ENCODE measurements at regions not wholly inside any gene's neighbourhood (a gene's known extent, or its start where the extent isn't known, plus 50 kb on each side); places are given as distances from the start of the nearest gene placed in this dataset.

DNA sequence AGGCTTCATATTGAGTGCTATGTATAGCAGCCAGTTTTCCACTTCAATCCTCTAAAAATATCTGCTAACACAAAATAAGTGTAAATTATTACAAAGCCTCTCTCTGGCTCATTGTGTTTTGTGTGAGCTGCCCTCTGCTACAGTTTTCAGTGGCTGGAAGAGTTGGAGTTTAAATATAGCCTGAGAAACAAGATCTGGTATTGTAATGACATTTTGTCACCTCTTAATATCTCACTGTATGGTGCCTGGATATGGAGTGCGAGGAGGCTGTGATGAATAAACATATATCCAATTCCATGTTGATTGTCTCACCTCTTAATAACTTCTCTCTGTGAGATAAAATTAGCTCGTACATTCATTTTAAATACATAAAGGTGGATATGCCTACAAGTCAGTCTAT is 269.7 kb downstream of the FLRT2 start:
- no peak for DNase-seq

DNA sequence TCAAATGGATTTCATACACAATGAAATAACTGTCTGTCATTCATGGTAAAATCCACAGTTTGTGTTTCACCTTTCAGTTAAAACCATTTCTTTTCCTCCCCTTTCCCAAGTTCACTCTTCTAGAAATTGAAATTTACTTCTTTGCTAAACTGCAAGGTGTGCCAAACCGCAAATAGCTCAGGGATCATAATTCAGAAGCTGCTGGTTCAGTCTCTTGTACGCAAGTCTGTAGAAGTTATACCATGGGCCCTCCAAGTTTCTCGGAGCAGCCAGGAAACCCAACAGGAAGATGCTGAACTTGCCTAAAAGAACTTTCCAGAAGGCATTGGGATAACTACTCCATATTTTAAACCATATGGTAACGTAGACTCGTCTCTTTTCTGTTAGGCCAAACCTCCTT is 268.9 kb downstream of the FLRT2 start:
- no peak for DNase-seq

DNA sequence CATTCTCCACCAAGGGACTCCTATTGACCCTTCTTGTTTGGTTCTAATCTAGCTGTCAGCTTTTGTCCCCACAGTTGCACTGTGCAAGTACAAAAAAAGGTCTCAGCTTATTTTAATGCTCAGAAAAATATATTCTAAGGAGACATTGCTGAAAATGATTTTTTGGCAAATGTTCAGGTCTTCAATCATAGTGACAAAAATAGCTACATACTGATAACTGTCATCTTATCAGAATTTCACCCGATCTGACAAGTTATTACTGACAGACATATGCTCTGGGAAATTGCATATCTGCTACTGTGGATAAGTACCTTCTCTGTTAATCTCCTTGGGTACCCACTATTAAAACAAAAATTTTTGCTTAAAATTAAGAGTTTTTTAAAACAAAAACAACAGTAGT is 263.6 kb downstream of the FLRT2 start:
- no peak for DNase-seq

DNA sequence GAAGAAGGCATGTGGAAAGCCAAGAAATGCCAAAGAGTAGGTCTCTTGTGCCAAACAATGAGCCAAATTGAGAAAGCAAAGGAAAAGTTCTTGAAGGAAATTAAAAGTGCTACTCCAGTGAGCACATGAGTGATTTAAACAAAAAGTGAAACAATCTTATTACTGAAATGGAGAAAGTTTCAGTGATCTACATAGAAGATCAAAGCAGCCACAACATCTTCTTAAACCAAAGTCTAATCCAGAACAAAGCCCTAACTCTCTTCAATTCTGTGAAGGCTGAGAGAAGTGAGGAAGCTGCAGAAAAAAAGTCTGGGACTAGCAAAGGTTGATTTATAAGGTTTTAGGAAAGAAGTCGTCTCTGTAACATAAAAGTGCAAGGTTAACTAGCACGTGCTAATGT is 259.6 kb downstream of the FLRT2 start:
- no peak for DNase-seq

DNA sequence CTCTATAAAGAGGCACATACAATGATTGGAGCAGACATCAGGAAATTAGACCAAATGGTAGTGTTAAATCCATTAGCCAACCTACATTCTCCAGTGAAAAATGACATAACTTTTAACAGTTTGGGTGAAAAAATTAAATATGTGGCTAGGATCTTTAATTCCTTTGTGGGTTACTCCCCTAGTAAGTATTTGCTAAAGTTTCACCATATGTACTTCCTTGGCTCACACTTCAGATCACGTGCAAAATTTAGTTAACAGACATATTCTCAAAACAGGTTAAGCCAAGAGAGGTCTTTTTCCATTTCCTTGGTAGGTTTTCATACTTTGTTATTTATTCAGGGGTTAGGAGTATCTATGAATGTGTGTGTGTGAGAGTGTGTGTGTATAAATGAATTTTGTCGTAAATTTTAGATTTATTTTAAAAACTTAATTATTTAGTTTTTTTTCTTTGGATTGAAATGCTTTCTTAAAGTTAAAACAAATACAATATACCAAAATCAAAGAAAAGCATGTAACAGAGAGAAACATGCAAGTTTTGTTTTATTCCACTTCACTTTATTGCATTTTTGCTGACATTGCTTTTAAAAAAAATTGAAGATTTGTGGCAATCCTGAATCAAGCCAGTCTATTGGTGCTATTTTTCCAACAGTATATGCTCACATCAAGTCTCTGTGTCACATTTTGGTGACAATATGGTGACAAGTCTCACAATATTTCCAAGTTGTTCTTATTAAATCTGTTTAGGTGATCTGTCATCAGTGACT is 258.7 kb downstream of the FLRT2 start:
- no peak for DNase-seq

DNA sequence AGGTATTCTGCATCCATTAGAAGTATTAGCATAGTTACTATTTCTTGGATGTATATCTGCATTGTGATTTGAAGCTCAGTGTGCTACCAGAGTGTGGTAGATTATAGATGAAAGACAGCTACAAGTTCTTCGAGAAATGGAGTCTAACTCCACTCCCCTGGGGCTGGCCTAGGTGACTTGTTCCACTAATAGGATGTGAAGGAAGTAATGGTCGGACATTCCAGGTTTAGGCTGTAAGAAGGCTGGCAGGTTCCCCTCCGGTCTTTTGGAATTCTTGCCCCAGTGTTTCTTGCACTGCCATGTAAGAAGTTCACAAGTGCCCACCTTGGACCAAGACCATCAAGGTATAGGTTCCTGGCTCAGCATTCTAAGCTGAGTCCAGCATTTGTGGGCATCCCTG is 236.4 kb downstream of the FLRT2 start:
- no peak for DNase-seq

DNA sequence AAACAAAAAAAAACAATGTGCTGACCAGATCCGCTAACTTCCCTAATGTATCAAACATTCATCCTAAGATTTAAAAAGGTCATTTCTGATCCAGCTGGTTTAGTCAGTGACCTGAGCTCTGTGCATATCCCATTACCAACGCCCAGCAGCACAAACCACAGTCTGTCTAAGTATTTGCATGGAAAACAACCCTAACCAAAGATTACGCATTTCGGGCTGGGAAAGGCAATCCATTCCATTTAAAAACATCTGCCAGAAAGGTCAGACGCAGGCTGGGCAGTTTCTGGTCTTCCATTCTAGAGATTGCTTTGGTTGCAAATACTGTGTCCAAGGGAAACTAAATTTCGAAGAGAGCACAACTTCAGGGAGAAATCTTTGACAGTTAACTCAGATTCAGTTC is 234.9 kb downstream of the FLRT2 start:
- no peak for DNase-seq

DNA sequence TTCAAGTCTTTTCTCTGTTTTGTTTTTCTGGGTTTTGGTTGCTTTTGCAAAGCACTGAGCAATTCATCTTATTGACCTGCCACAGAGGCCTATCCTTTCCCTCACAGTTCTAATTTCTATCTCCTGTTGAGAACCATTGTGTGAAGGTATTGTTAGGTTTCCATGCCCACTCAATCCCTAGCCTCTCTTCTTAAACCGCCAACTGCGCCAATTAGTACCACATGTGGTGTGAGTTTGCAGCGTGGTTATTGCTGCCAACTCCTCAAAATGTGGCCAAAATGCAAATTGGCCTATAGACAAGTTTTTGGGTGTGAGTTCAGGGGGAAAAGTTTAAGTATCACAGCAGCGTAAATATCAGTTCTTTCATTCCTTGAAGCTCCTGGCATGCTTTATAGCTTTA is 232.6 kb downstream of the FLRT2 start:
- no peak for DNase-seq

DNA sequence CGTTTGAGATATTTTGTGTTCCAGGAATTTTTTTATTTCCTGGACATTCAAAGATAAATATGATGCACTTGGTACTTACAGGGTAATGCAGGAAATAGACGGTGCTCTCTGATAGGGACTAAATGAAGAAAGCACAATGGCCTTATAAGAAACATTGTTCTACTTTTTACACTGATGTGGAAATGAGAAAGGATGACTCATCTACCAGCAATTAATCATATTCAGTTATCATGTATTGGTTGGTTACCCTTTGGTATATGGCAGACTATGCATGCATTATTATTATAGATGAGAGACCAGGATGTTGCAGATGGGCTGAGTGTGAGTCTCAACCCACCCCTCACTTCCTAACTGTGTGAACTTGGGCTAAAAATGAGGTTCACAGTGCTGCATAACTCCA is 222.2 kb downstream of the FLRT2 start:
- DNase-seq = no peak

DNA sequence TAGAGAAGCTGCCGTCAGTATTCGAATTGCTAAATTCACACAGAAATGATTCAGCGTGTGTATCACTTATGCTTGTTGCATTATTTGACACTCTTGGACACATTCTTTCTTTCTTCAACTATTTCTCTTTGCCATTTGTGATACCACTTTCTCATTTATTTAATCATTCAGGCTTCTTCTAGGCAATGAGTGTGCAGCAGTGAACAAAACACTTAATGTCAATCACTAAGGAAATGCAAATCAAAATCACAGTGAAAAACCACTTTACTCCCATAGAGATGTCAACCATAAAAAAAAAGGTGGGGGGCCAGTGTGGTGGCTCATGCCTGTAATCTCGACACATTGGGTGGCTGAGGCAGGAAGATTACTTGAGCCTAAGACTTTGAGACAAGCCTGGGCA is 214.6 kb downstream of the FLRT2 start:
- DNase-seq = no peak

DNA sequence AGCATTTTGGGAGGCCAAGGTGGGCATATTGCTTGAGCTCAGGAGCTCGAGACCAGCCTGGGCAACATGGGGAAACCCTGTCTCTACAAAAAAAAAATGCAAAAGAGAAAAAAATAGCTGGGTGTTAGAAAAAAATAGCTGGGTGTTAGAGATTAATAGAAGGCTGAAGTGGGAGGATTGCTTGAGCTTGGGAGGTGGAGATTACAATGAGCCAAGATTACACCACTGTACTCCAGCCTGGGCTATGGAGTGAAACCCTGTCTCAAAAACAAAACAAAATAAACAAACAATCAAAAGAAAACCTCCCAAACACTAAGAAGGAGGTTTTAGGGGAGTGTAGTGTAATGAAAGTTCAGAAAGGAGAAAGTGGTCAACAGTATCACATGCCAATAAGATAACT is 202.1 kb downstream of the FLRT2 start:
- DNase-seq = no peak

DNA sequence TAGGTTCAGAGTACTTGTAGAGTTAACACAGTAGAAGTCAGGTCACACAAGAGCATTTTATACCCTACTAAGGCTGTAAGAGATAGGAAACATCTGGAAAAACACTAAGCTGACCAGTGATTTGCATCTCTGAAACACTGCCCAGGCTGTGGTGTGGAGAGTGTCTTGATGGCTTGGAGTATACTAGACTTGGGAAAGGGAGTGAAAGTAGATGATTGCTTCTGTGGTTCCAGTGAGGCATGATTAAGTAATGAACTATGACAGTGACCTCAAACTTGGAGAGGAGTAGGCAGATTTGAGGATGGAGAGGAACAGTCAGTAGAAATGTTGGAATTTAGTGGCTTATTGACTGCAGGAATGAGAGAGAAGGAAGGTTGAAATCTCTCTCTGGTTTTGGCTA is 201.2 kb downstream of the FLRT2 start:
- no peak for DNase-seq

DNA sequence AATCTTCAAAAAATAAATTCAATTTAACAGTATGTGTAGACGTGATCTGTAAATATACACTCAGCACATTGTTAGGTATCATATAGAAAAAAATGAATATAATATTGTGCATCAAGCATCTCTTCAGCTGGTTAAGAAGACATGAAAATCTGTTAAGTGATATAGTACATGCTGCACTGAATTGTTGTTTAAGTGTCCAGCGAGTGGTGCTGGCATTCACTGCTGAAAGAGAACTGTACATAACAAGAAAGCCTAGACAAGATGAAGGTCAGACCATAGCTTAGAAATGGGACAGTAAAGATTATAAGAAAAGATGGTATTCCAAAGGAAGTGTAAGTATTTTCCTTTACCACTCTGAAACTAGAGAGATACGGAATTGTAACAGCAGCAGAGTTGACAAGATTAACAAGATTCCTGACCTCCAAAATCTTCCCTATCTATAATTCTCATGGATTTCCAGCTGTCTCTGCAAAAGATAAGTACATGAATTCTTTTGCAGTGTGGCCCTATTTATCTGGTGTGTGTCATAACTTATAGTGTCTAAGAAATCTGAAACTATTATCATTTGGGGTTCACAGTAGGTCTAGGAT is 198.6 kb downstream of the FLRT2 start:
- DNase-seq = no peak

DNA sequence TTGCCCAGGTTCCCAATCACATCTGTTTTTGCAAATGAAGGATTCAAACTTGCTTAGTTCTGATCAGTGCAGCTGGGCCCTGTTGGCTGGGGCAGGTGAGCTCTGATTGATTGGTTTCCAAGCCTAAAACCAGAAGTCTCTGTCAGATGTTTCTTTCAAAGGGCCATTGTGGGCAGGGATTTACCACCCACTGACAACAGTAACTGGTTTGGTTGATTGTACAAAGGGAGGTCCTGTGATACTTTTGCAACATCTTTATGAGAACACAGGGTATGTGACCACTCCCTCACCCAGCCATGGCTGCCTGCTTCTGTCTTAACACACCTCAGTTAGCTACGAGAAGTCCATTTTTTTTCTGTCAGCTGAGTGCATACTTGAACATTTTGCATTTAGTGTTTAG is 184.1 kb downstream of the FLRT2 start:
- no peak for DNase-seq

DNA sequence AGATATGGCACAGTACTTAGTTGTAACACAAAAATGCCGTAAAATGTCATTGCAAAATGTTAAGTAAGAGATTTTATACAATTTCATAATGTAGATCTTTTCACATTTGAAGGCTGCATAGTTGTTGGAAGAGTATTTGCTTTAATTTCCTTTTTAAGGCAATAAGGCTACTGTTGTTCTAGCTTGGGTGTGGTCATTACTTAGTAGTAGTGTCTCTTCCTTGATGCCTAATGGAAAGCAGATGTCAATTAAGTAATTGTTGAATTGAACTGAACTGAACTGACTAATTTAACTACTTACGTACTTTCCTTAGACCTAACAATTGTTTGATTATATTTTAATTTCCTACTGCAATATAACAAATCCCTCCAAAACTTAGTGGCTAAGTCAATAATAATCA is 181.7 kb downstream of the FLRT2 start:
- no peak for DNase-seq
